UCSD-AML1 (cell line): ENCODE measurements at regions not wholly inside any gene's neighbourhood (a gene's known extent, or its start where the extent isn't known, plus 50 kb on each side); places are given as distances from the start of the nearest gene placed in this dataset.
"Not testable (repeated sequence)": the region's sequence is repeated elsewhere in the genome, so short reads cannot be mapped to it uniquely, and the experiment has no call there.

Source experiments
- DNase-seq: peaks from one replicate; lab custom pipeline; 2025; ENCODE audit not compliant: unreplicated experiment; lab: John Stamatoyannopoulos, UW

DNA sequence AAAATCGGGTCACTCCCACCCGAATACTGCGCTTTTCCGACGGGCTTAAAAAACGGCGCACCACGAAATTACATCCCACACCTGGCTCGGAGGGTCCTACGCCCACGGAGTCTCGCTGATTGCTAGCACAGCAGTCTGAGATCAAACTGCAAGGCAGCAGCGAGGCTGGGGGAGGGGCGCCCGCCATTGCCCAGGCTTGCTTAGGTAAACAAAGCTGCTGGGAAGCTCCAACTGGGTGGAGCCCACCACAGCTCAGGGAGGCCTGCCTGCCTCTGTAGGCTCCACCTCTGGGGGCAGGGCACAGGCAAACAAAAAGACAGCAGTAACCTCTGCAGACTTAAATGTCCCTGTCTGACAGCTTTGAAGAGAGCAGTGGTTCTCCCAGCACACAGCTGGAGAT, 325.7 kb upstream of the PIK3R1 start:
- DNase-seq = not testable (repeated sequence)

DNA sequence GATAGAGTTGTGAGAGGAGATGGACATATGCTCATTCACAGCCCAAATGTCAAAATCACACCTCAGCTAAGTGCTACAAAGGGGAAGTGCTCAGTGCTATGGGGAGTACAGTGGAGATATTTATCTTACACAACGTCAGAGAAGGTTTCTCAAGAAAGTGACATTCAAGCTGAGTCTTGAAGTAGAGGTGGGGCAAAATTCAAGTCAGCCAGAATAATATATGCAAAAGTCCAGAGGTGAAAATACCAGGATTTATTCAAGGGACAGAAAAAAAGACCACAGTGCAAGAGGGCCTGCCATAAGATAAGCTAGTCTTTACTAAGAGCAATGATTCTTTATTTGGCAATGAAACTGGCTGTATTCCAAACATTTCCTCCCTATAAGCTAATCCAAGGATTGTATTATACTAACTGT, 327.8 kb upstream of the PIK3R1 start:
- no peak for DNase-seq

DNA sequence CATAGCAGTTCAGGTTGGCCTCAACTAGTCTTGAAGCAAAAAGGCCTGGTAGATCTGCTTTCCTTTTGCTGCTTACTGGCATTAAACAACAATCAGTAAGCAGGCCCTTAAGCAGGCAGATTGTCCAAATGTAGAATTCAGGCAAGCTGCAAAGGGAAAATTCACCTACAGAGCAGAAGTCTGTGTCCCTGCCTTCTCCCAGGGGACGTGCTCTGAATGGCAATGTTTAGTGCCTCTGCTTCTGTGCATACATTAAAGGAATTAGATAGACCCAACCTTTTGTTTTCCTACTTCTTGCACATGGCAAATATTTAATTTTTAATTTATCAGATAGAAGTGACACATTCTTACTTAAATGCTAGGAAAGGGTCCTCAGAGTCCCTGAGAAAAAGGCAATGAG, 328.8 kb upstream of the PIK3R1 start:
- no peak for DNase-seq

DNA sequence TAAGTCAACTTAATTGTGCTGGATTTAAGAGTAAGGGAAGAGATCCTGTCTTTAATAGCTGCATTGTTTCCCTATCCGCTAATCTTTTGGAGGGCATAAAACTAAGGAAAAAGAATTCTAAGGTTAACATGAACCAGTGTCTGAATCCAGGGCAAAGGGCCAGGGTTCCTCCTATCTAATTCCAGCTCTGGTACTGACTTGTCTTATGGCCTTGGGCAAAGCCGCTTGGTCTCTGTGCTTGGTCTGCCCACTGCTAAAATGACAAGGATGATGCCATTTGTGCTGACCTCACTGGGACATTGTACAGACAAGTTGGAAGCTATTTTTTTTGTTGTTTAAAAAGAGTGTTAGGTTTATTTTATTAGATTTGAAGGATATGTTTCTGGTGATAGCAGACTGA, 334.7 kb upstream of the PIK3R1 start:
- DNase-seq = no peak

DNA sequence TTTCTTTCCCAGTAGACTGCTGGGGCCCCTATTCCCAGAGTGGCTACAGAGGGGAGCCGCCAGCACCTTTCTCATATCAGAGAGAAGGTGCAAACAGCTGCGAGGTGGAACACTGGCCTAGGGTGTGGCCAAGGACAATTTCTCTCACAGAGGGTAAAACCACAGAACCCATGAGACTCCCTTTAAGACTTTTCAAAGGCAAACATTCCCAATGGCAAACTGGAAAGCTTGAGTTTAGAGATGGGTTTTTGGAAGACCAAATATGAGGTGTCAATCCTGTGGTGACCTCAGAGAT, 335.1 kb upstream of the PIK3R1 start:
- DNase-seq = no peak

DNA sequence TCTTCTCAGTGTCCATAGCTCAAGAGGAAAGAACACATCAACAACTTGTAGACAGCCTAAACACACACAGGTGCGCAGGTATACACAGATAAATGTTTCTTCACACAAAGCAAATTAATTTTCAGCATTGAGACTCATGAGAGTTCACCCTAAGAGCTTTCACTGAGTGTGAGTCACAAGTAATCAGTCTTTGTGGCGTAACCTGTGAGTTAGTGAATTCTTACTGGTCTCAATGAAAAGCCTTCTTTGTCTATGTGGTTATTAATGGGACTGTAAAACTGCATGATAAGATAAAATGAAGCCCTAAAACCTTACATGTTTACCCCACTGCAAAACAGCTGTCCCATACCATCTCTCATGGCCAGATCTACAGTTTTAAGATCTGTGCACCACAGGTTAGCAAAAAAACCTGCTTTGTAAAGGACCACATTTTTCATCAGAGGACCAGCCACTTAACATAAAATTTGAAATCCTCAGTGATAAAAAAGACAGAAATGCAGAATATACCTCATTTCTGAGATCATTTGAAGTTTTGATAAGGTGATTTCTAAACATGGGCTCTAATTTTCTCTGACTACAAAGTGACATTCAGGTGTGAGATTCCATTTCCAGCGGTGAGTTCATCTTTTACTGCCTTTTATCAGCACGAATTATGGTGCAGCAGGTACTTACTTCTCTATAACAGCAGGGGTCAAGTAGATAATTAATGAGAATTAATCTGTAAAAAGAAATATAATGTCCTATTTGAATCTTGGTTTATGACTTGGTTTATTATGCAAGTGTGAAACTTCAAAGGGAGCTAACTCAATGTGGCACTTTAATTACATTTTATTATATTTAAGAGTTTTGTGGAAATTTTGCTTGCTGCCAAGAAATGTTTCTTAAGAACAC, 335.7 kb upstream of the PIK3R1 start:
- DNase-seq = no peak

DNA sequence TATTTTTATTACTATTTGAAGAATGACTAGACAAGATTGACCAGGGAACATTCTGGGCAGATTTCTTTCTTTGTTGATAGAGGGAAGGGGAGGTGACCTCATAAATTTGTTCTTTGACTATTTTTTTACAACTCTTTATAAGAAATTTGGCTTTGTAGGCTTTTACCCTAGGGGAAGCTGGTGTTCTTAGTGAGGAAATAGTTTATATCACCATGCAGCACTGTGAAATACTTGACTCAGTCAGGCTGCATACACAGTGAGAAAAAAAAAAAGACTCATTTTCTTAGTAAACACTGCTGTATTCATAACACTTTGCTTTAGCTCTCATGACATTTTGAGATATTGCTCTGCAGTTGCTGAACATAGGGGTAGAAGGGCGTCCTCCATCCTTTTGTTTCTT, 336.6 kb upstream of the PIK3R1 start:
- no peak for DNase-seq

DNA sequence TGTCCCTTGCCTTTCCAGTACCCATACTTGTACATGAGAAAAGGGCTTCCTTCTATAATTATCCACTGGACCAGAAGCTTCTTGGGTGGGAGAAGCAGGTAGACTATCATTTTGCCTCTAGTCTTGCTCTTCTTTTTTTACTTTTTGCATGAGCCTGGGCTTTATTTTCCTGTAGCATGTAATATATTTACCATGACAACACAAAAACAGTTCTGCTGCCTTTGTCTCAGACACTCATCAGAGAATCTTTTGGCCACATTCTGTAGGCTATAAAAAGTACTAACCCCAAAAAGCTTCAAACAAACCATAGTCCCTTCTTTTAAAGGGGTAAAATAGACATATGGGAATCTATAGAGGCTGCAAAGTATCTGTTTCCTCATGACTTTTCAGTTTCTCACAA, 339.2 kb upstream of the PIK3R1 start:
- no peak for DNase-seq

DNA sequence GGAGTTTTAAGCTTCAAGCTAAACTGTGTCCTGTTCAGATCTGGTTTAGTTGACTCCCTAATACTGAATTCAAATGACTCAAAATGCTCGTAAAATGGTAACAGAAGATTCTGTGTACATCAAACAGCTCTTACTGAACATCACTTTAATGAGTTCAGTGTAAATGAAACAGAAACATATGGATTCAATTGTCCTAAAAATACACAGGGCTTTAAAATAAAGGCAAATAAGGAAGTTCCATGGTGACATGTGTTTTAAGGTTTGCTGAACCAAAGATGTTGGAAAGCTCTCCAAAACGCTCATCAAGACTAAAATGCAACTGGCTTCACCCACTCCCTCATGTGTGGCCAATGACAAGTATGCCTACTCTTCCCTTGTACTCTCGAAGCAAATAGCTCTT, 340.0 kb upstream of the PIK3R1 start:
- no peak for DNase-seq

DNA sequence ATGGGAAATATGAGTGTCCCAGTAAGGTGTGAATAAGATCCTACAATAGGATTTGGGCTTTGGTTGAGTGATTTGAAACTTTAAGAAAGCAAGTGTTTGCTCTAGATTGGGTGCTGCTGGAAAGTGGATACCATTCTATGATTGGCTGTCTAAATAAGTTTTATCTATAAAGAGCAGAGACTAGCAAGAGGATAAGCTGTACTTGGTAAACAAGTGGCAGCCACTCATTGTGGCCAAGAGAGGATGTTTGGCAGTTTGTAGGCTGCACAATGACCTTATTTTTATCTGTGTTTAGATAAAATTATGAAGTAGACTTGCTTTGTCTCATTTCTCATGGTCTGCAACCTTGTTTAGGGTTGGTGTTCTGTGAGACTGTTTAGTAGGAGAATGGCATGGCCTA, 341.6 kb upstream of the PIK3R1 start:
- DNase-seq = no peak

DNA sequence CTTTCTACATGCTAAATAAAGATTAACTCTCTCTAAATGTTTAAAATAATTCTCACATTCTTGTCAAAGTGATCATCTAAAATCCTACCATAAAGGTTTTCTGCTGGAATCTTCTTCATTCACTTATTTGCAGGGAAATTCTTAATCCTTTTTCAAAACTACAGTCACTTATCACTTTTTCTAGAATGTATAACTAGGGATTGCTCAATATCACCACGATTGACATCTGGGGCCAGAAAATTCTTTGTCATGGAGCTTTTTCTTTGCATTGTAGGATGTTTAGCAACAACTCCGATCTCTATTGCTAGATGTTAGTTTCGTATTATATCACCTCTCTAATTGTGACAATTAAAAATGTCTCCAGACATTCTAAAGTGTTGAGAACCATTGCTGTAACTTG, 344.9 kb upstream of the PIK3R1 start:
- DNase-seq = no peak

DNA sequence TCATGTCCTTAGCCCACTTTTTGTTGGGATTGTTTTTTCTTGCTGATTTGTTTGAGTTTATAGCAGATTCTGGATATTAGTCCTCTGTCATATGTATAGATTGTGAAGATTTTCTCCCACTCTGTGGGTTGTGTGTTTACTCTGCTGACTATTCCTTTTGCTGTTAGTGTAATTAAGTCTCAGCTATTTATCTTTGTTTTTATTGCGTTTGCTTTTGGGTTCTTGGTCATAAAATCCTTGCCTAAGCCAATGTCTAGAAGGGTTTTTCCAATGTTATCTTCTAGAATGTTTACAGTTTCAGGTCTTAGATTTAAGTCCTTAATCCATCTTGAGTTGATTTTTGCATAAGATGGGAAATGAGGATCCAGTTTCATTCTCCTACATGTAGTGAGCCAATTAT, 351.2 kb upstream of the PIK3R1 start:
- DNase-seq = not testable (repeated sequence)

DNA sequence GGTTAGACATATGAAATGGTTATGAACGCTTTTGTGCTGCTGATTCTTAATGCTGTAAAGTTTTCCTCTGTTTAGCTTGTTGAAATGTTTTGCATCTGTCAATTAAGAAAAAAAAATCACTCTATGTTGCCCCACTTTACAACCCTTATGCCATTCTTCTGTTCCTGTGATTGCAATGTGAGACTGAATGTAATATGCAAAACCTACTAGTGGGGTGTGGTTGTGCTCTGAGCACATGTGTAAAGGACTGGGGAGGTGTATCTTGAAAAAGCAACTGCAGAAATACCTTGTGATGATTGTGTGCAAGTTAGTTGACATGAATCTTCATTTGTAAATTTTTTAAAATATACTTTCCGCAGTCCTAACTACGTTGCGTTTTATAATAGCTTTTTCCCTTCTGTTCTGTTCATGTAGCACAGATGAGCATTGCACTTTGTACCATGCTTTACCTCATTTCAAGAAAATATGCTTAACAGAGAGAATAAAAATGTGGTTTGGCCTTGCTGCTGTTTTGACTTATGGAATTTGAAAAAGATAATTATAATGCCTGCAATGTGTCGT, 357.0 kb upstream of the PIK3R1 start:
- no peak for DNase-seq

DNA sequence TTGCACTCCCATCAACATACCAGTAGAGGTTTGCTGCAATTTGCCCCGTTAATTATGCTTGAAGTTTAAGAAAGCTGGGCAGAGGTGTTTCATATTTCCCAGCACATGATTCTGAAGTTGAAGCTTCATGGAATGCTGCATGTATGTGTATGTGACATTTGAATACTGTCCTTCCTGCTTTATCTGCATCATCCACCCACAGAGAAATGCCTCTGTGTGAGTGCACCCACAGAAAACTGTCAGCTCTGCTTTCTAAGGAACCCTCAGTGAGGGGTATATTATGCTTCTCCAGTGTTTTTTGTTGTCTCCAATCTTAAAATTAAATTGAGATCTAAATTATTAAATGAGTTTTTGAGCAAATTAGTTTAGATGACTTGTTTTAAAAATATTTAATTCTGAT, 358.1 kb upstream of the PIK3R1 start:
- DNase-seq = no peak

DNA sequence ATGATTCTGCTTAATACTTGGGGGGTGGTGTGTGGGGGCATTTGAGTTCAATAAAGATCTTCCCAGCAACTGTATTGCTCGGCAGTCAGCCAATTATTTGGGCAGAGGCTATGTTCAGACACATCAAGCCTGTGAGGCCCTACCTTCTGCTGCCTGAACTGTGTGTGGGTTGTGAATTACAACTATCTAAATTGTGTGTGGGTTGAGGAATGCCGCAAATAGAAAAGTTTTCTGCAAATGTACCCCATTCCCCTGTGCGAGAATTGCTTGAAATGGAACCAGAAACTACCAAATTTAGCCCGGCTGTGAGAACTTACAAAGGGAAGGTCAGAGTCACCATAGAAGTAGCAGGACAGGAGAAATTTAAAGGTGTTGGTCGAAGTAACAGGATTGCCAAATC, 360.0 kb upstream of the PIK3R1 start:
- no peak for DNase-seq

DNA sequence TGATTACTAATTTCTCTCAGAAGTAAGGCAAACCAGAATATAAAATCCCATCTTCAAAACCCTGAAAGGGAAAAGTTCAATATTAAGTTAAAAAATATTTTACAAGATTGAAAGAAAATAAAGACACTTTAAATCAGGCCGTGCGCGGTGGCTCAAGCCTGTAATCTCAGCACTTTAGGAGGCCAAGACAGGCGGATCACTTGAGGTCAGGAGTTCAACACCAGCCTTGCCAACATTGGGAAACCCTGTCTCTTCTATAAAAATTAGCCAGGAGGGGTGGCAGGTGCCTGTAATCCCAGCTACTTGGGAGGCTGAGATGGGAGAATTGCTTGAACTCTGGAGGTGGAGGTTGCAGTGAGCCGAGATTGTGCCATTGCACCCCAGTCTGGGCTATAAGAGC, 364.6 kb upstream of the PIK3R1 start:
- not testable (repeated sequence) for DNase-seq

DNA sequence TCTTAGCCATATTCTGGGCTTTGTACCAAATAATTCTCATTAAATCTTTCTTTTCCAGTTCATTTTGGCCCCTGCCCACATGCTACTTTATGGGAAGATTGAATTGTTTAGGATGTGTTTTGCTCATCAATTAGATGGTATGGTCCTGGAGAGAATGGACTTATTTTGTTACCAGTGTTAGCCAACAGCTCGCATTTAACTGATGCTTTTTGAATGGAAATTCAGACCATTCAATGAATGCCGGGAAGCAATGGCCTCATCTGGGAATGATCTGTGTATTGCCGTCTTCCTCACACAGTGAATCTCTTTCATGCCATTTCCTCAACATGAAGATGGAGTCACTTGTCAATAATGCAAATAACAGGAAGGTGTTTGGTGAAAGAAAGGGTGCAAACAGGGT, 370.6 kb upstream of the PIK3R1 start:
- no peak for DNase-seq

DNA sequence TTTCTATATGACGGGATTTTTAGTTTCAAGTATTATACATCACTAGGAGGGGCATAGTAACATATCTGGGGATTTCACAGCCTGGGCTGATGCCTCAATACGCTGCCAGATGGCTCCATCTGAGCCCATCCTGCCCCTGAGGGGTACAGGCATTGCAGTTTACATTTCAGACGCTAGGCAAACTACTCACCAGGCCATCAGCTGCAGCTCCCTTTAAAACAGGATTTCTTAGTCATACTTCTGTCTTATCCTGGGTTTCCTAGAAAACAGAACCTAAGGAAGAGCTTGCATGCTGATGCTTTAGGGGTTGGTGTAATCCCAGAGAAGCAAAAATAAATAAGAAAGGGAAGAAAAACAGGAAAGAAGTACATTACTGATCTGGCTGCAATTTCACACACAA, 372.8 kb upstream of the PIK3R1 start:
- no peak for DNase-seq

DNA sequence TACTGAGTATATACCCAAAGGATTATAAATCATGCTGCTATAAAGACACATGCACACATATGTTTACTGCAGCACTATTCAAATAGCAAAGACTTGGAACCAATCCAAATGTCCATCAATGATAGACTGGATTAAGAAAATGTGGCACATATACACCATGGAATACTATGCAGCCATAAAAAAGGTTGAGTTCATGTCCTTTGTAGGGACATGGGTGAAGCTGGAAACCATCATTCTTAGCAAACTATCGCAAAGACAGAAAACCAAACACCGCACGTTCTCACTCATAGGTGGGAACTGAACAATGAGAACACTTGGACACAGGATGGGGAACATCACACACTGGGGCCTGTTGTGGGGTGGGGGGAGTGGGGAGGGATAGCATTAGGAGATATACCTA, 378.3 kb upstream of the PIK3R1 start:
- DNase-seq = not testable (repeated sequence)

DNA sequence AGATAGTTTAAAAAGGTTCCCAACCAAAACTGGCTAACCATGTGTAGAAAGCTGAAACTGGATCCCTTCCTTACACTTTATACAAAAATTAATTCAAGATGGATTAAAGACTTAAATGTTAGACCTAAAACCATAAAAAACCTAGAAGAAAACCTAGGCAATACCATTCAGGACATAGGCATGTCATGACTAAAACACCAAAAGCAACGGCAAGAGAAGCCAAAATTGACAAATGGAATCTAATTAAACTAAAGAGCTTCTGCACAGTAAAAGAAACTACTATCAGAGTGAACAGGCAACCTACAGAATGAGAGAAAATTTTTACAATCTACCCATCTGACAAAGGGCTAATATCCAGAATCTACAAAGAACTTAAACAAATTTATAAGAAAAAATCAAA, 379.1 kb upstream of the PIK3R1 start:
- not testable (repeated sequence) for DNase-seq

DNA sequence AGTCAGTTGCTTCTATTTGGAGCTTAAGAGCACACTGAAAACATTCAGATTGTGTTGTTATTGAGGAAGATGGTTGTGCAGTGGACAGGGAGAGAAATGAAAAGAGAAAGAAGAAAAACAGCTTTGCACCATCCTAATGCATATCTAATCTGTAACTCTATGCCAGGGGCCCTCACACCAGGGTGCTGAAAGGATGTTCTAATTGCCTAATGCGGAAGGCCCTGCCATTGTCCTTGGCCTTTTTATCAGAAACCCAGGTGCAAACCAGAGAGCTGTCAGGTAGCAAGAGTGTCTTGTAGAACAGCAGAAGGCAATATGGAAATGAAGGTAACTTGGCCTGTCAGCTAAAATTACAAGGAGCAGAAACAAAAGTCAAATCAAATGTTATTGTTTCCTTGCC, 384.5 kb upstream of the PIK3R1 start:
- no peak for DNase-seq

DNA sequence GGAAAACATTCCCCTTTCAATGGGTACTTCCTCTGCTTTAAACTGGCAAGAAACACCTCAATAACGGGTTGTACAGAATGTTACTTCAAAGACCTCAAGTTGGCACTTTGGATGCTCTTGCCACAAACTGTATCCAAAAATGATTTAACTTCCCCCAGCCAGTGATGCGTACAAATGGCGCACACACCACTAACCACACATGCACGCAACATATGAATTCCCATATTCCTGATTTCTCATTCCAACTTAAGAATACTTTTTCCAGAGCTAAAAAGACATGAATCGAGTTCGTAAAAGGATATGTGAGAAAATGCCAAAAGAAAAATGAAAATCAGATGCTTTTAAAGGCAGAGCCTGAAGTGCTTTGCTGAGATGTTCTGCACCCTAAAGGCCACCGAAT, 388.0 kb upstream of the PIK3R1 start:
- no peak for DNase-seq

DNA sequence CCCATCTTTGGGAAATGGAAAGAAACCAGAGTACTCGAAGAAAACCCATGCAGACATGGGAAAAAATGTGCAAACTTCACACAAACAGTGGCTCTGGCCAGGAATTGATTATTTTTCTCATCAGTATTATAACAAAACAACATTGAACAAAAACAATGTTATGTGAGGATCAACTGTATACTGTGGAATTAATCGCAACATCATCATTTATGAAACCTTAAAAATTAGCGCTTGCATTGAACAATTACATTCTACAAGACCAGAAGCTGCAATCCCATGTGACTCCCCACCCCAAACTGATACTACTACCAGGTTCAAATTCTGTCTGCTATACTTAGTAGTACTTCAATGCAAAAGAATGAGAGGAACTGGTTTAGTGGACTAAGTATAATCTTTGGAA, 390.7 kb upstream of the PIK3R1 start:
- no peak for DNase-seq
